GM06990 (cell line): ENCODE measurements at regions not wholly inside any gene's neighbourhood (a gene's known extent, or its start where the extent isn't known, plus 50 kb on each side); places are given as distances from the start of the nearest gene placed in this dataset.

Source experiments
- DNase-seq: peaks from one replicate; pipeline ENCODE4 v3.0.0-alpha.2; 2011; ENCODE audit not compliant: insufficient read length; ENCODE audit errors: extremely low read depth
- H3K27me3 ChIP-seq: replicated peaks from 2 replicates; pipeline ENCODE4 v1.6.0; 2011; ENCODE audit warnings: low read length; ENCODE audit not compliant: control insufficient read depth, insufficient read depth
- H3K36me3 ChIP-seq: 2 replicates; pipeline ENCODE4 v1.5.1; 2011; ENCODE audit warnings: low read length; ENCODE audit not compliant: control insufficient read depth, insufficient read depth
- H3K4me3 ChIP-seq: replicated peaks from 2 replicates; pipeline ENCODE4 v1.5.1; 2011; ENCODE audit warnings: low read depth, mild to moderate bottlenecking, control low read depth, low read length
- CTCF ChIP-seq: IDR thresholded peaks from 2 replicates; pipeline ENCODE4 v1.5.1; 2011; ENCODE audit warnings: low read length, control low read depth, mild to moderate bottlenecking, inconsistent platforms; ENCODE audit not compliant: insufficient read depth, poor library complexity, severe bottlenecking

- DNase-seq = no peak
- Histone ChIP-seq H3K27me3 (no peaks in the 10 kb centered on the region), H3K4me3 (no peak overlapping the region), H3K36me3 (no peaks in the 10 kb centered on the region)
- TF ChIP-seq CTCF = no peak
Observed at GRCh38 chr1:87555366-87555765, 226.7 kb downstream of the LMO4 start.

- Histone ChIP-seq H3K36me3 (no peaks in the 10 kb centered on the region), H3K4me3 (no peak overlapping the region), H3K27me3 (no peaks in the 10 kb centered on the region)
- no peak for TF ChIP-seq CTCF
- DNase-seq = no peak
Observed at GRCh38 chr1:87556326-87556725, 227.6 kb downstream of the LMO4 start.

GRCh38 chr1:87558921-87559320, 230.2 kb downstream of the LMO4 start:
- TF ChIP-seq CTCF = no peak
- no peak overlapping the region for H3K4me3 ChIP-seq
- no peak for DNase-seq
- no peaks in the 10 kb centered on the region for H3K36me3 ChIP-seq
- H3K27me3 ChIP-seq = no peaks in the 10 kb centered on the region

- no peak overlapping the region for H3K4me3 ChIP-seq
- no peak for TF ChIP-seq CTCF
- H3K36me3 ChIP-seq = no peaks in the 10 kb centered on the region
Observed at GRCh38 chr1:87560137-87560536, 231.5 kb downstream of the LMO4 start.

GRCh38 chr1:87560601-87561360, 232.1 kb downstream of the LMO4 start:
- H3K27me3 ChIP-seq = no peaks in the 10 kb centered on the region
- TF ChIP-seq CTCF = no peak
- no peak for DNase-seq

More at GRCh38 chr1:87560137-87560536, 231.5 kb downstream of the LMO4 start:
- no peak for DNase-seq
- H3K27me3 ChIP-seq = no peaks in the 10 kb centered on the region

More at GRCh38 chr1:87560601-87561360, 232.1 kb downstream of the LMO4 start:
- no peak overlapping the region for H3K4me3 ChIP-seq
- H3K36me3 ChIP-seq = no peaks in the 10 kb centered on the region
